NT2/D1 (cell line): ENCODE measurements at regions not wholly inside any gene's neighbourhood (a gene's known extent, or its start where the extent isn't known, plus 50 kb on each side); places are given as distances from the start of the nearest gene placed in this dataset.

Source experiments
- SUZ12 ChIP-seq: IDR thresholded peaks from 2 replicates; pipeline ENCODE4 v1.6.1; 2011; ENCODE audit not compliant: insufficient read length, insufficient read depth; ENCODE audit errors: extremely low read depth
- YY1 ChIP-seq: IDR thresholded peaks from 2 replicates; pipeline ENCODE4 v1.6.1; 2011; ENCODE audit not compliant: insufficient read length, insufficient read depth

- TF ChIP-seq SUZ12, result no peak
- no peak for TF ChIP-seq YY1
These were observed 963.0 kb upstream of the PABPC4L start for GRCh38 chr4:135164601-135165000.
